Right renal cortex interstitium (tissue), 3 donors: ENCODE measurements at regions not wholly inside any gene's neighbourhood (a gene's known extent, or its start where the extent isn't known, plus 50 kb on each side); places are given as distances from the start of the nearest gene placed in this dataset.
"Not testable (repeated sequence)": the region's sequence is repeated elsewhere in the genome, so short reads cannot be mapped to it uniquely, and the experiment has no call there.

Experiments
- DNase-seq, 3 donors: peaks; one replicate each; pipeline ENCODE4 v3.0.0-alpha.2; 2013; ENCODE audit warnings: low read depth in 3 of 3, low spot score in 2 of 3

GRCh38 chr16:88199296-88200153, 183.2 kb upstream of the ZNF469 start:
- not testable (repeated sequence) for DNase-seq

GRCh38 chr16:88200154-88200895, 182.4 kb upstream of the ZNF469 start:
- not testable (repeated sequence) for DNase-seq

GRCh38 chr16:88200896-88201185, 181.9 kb upstream of the ZNF469 start:
- DNase-seq: no peak

- DNase-seq: not testable (repeated sequence)
Measured at GRCh38 chr16:88201611-88202010, 181.1 kb upstream of the ZNF469 start.

GRCh38 chr16:88202207-88202745, 180.5 kb upstream of the ZNF469 start:
- DNase-seq: no peak

GRCh38 chr16:88202856-88203681, 179.7 kb upstream of the ZNF469 start:
- not testable (repeated sequence) for DNase-seq

- DNase-seq: not testable (repeated sequence)
Measured at GRCh38 chr16:88204131-88205110, 178.3 kb upstream of the ZNF469 start.

GRCh38 chr16:88205482-88205881, 177.3 kb upstream of the ZNF469 start:
- DNase-seq: not testable (repeated sequence)

GRCh38 chr16:88206006-88206405, 176.8 kb upstream of the ZNF469 start:
- DNase-seq: not testable (repeated sequence)

GRCh38 chr16:88206516-88206915, 176.2 kb upstream of the ZNF469 start:
- not testable (repeated sequence) for DNase-seq

- no peak for DNase-seq
Measured at GRCh38 chr16:88208112-88208511, 174.6 kb upstream of the ZNF469 start.

- not testable (repeated sequence) for DNase-seq
Measured at GRCh38 chr16:88208776-88209175, 174.0 kb upstream of the ZNF469 start.

- not testable (repeated sequence) for DNase-seq
Measured at GRCh38 chr16:88209579-88209978, 173.2 kb upstream of the ZNF469 start.

- DNase-seq: not testable (repeated sequence)
Measured at GRCh38 chr16:88213937-88214336, 168.8 kb upstream of the ZNF469 start.

GRCh38 chr16:88221001-88221761, 161.6 kb upstream of the ZNF469 start:
- not testable (repeated sequence) for DNase-seq

GRCh38 chr16:88223696-88224095, 159.1 kb upstream of the ZNF469 start:
- DNase-seq: not testable (repeated sequence)

- not testable (repeated sequence) for DNase-seq
Measured at GRCh38 chr16:88224131-88224898, 158.4 kb upstream of the ZNF469 start.

GRCh38 chr16:88225640-88226230, 157.0 kb upstream of the ZNF469 start:
- DNase-seq: not testable (repeated sequence)
